HL-60 (cell line): ENCODE measurements at regions not wholly inside any gene's neighbourhood (a gene's known extent, or its start where the extent isn't known, plus 50 kb on each side); places are given as distances from the start of the nearest gene placed in this dataset.

Experiments
- POLR2AphosphoS5 ChIP-seq: IDR thresholded peaks from 2 replicates; pipeline ENCODE4 v1.6.1; 2012; ENCODE audit warnings: low read depth
- TF ChIP-seq, protein P1 (sequence below): IDR thresholded peaks from one replicate; pipeline ENCODE4 v1.5.1; 2011; ENCODE audit warnings: low read length, control low read depth, inconsistent platforms; ENCODE audit not compliant: insufficient read depth

GRCh38 chr15:81492331-81492968 lies 118.4 kb upstream of the TMC3 start:
- TF ChIP-seq, protein P1, sequence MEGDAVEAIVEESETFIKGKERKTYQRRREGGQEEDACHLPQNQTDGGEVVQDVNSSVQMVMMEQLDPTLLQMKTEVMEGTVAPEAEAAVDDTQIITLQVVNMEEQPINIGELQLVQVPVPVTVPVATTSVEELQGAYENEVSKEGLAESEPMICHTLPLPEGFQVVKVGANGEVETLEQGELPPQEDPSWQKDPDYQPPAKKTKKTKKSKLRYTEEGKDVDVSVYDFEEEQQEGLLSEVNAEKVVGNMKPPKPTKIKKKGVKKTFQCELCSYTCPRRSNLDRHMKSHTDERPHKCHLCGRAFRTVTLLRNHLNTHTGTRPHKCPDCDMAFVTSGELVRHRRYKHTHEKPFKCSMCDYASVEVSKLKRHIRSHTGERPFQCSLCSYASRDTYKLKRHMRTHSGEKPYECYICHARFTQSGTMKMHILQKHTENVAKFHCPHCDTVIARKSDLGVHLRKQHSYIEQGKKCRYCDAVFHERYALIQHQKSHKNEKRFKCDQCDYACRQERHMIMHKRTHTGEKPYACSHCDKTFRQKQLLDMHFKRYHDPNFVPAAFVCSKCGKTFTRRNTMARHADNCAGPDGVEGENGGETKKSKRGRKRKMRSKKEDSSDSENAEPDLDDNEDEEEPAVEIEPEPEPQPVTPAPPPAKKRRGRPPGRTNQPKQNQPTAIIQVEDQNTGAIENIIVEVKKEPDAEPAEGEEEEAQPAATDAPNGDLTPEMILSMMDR = no peak
- no peak for TF ChIP-seq POLR2AphosphoS5
